Heart left ventricle (tissue), 16 donors: ENCODE measurements at regions not wholly inside any gene's neighbourhood (a gene's known extent, or its start where the extent isn't known, plus 50 kb on each side); places are given as distances from the start of the nearest gene placed in this dataset.

Experiments
- ATAC-seq, 4 donors: fragments of 200-7000 bp; cut with Tn5 transposase; one replicate each; pipeline ENCODE4 v1.9.1; 2020 to 2022; ENCODE audit warnings: moderate library complexity in 4 of 4, mild to moderate bottlenecking in 3 of 4, moderate number of reproducible peaks in 1 of 4
- DNase-seq, 5 donors: peaks; one replicate each; pipeline ENCODE4 v3.0.0-alpha.2; 2020
- H3K27ac ChIP-seq, 12 donors: fragments of 200-600 bp; sonication (generic) in 4 of 12; one replicate each; pipeline versions ENCODE4 v1.5.0 to v1.8.0; 2016 to 2022; ENCODE audit warnings: mild to moderate bottlenecking in 2 of 12
- H3K27me3 ChIP-seq, 9 donors: fragments of 200-600 bp; sonication (generic) in 2 of 9; one replicate each; pipeline versions ENCODE4 v1.5.1 to v1.8.0; 2016 to 2022; ENCODE audit warnings: mild to moderate bottlenecking in 3 of 9
- H3K36me3 ChIP-seq, 9 donors: fragments of 200-600 bp; sonication (generic) in 2 of 9; one replicate each; pipeline versions ENCODE4 v1.5.0 to v1.8.0; 2018 to 2022; ENCODE audit warnings: mild to moderate bottlenecking in 2 of 9
- H3K4me1 ChIP-seq, 12 donors: fragments of 200-600 bp; sonication (generic) in 4 of 12; one replicate each; pipeline versions ENCODE4 v1.5.0 to v1.8.0; 2016 to 2022; ENCODE audit warnings: mild to moderate bottlenecking in 3 of 12
- H3K4me3 ChIP-seq, 12 donors: fragments of 200-600 bp; sonication (generic) in 4 of 12; one replicate each; pipeline versions ENCODE4 v1.5.0 to v1.8.0; 2017 to 2022; ENCODE audit warnings: mild to moderate bottlenecking in 9 of 12, moderate library complexity in 4 of 12
- H3K9me3 ChIP-seq, 12 donors: fragments of 200-600 bp; sonication (generic) in 4 of 12; one replicate each; pipeline versions ENCODE4 v1.5.0 to v1.8.0; 2016 to 2022; ENCODE audit warnings: mild to moderate bottlenecking in 1 of 12
- CTCF ChIP-seq, 12 donors: fragments of 200-600 bp; sonication (generic) in 4 of 12; IDR thresholded peaks; one replicate each; pipeline versions ENCODE4 v1.5.0 to v1.8.0; 2018 to 2022; ENCODE audit warnings: antibody characterized with exemption in 12 of 12, mild to moderate bottlenecking in 5 of 12
- POLR2A ChIP-seq, 2 donors: fragments of 450-650 bp; IDR thresholded peaks; one replicate each; pipeline ENCODE4 v1.6.1; 2017; ENCODE audit warnings: antibody characterized with exemption in 2 of 2, mild to moderate bottlenecking in 2 of 2, moderate library complexity in 2 of 2
- WGBS, 4 donors: extraction: QIAGEN DNeasy Blood & Tissue Kit in 2 of 4; methylation state at CpG; one replicate each; pipeline versions ENCODE4 v1.1.5 to v1.1.7; 2013 to 2018; 5-methylcytosine and 5-hydroxymethylcytosine counted together
- intact Hi-C, 10 donors: fragments of 100-400 bp; cut with DNase I; formaldehyde crosslinking; loops; one replicate each; pipeline versions ENCODE4 v1.11.1 to v1.14.2; 2022
- donor health status: ischemic (EF 13 %, LVEDD 7.1; RV severe dilation, severe dysfunction).
- donor health status: healthy with polysubstance abuse.
- donor health status: DM: no; HTN: yes; CAD: no.
- donor health status: DM: no; HTN: no; CAD: no.
- donor health status: ischemic (EF 25% LVEDD 6.9; RV normal size, moderate dysfunction).
- donor health status: ischemic (EF 25% LVEDD 5.7; RV mildly dilated, moderate dysfunction).
- donor health status: healthy.
- donor health status: DM: yes; HTN: yes; CAD: no.
- donor health status: ischemic (EF 35%, LVEDD 5.7; RV mildly dilated, moderate dysfunction).
- donor health status: nonischemic (EF 11% LVEDD 7.7; RV severe dilation, severe dysfunction).
- donor health status: DM: yes; HTN: yes; CAD: no.
- donor health status: PGD.
- donor health status: ischemic (EF 29% LVEDD 5.4; RV normal size, mild dysfunction).
- donor health status: nonischemic (EF 23%, LVEDD 6.1; RV moderate dilation, normal function).

- Histone ChIP-seq H3K27ac (no peak overlapping the region), H3K36me3 (peaks cover 0 to 80% (median 49%) of the 10 kb centered on the region in 9 donors), H3K27me3 (no peaks in the 10 kb centered on the region), H3K4me3 (no peak overlapping the region), H3K4me1 (no peaks in the 10 kb centered on the region), H3K9me3 (peaks cover 0 to 10% (median 0%) of the 10 kb centered on the region in 12 donors)
- WGBS, 4 donors: 84 to 94% (median 89%) methylated on average over 7 of the region's 7 CpGs
- TF ChIP-seq CTCF (IDR thresholded peaks at IDR 0.05) (no peak), POLR2A (IDR thresholded peaks at IDR 0.05) (no peak)
- DNase-seq (no peak), ATAC-seq (no peak)
- intact Hi-C loops: no loop called here
Observed at GRCh38 chr6:144797881-144798589, 512.9 kb downstream of the UTRN start.

GRCh38 chr6:144804246-144804790 is 519.2 kb downstream of the UTRN start:
- intact Hi-C loops: no loop called here
- no peak for ATAC-seq
- no peaks in the 10 kb centered on the region for H3K27me3 ChIP-seq

GRCh38 chr6:144805049-144805448 is 519.9 kb downstream of the UTRN start:
- H3K27me3 ChIP-seq: no peaks in the 10 kb centered on the region
- peaks cover 0 to 70% (median 27%) of the 10 kb centered on the region in 9 donors for H3K36me3 ChIP-seq
- ATAC-seq (no peak), DNase-seq (no peak)
- WGBS, 4 donors: 79 to 88% (median 83%) methylated on average over 1 of the region's 1 CpG
- H3K9me3 ChIP-seq: no peaks in the 10 kb centered on the region
- intact Hi-C loops: no loop called here
- H3K4me3 ChIP-seq: no peak overlapping the region
- H3K27ac ChIP-seq: no peak overlapping the region
- TF ChIP-seq POLR2A (IDR thresholded peaks at IDR 0.05): no peak
- no peak for TF ChIP-seq CTCF (IDR thresholded peaks at IDR 0.05)
- peaks cover 0 to 7% (median 0%) of the 10 kb centered on the region in 12 donors for H3K4me1 ChIP-seq

More at GRCh38 chr6:144804246-144804790, 519.2 kb downstream of the UTRN start:
- Histone ChIP-seq H3K27ac (no peak overlapping the region), H3K4me1 (peaks cover 0 to 2% (median 0%) of the 10 kb centered on the region in 12 donors), H3K36me3 (peaks cover 0 to 69% (median 31%) of the 10 kb centered on the region in 9 donors), H3K4me3 (no peak overlapping the region), H3K9me3 (no peaks in the 10 kb centered on the region)
- DNase-seq: no peak
- TF ChIP-seq POLR2A (IDR thresholded peaks at IDR 0.05) (no peak), CTCF (IDR thresholded peaks at IDR 0.05) (no peak)

- DNase-seq (no peak), ATAC-seq (no peak)
- intact Hi-C loops: no loop called here
- H3K4me1 ChIP-seq: peaks cover 0 to 8% (median 0%) of the 10 kb centered on the region in 12 donors
- H3K27ac ChIP-seq: no peak overlapping the region
- H3K4me3 ChIP-seq: no peak overlapping the region
- no peaks in the 10 kb centered on the region for H3K27me3 ChIP-seq
- TF ChIP-seq CTCF (IDR thresholded peaks at IDR 0.05): no peak
- no peak for TF ChIP-seq POLR2A (IDR thresholded peaks at IDR 0.05)
- H3K36me3 ChIP-seq: peaks cover 0 to 73% (median 27%) of the 10 kb centered on the region in 9 donors
- no peaks in the 10 kb centered on the region for H3K9me3 ChIP-seq
Observed at GRCh38 chr6:144806222-144806621, 521.1 kb downstream of the UTRN start.
